ENCODE measurements at regions not wholly inside any gene's neighbourhood (a gene's known extent, or its start where the extent isn't known, plus 50 kb on each side); places are given as distances from the start of the nearest gene placed in this dataset.

DNA sequence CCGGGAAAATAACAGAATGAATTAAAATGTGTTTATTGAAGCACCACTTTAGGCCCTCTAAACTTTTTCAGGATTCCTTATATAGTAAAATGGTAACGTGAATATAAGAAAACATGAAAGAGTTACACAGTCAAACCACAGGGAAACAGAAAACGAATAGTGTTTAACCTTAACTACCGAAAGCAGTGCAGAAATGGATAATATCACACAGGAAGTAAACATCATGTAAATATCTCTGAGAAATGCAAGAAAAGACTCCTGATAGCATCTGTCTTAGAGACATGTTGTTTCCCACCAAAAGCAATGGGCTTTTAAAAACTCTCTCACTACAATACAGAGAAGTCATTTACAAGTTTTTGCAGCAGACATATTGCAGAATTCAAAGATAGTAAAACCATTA lies 323.9 kb upstream of the CXXC4 start (continued):
- TF ChIP-seq, protein P1, sequence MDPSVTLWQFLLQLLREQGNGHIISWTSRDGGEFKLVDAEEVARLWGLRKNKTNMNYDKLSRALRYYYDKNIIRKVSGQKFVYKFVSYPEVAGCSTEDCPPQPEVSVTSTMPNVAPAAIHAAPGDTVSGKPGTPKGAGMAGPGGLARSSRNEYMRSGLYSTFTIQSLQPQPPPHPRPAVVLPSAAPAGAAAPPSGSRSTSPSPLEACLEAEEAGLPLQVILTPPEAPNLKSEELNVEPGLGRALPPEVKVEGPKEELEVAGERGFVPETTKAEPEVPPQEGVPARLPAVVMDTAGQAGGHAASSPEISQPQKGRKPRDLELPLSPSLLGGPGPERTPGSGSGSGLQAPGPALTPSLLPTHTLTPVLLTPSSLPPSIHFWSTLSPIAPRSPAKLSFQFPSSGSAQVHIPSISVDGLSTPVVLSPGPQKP (IDR thresholded peaks at IDR 0.05; ENCODE audit: low read depth, low read length) = no peak
- TF ChIP-seq RFX5 (IDR thresholded peaks at IDR 0.05) (no peak), FOSB (CRISPR knock-in tag; IDR thresholded peaks at IDR 0.05) (no peak), FOXS1 (CRISPR knock-in tag; IDR thresholded peaks at IDR 0.05) (no peak), ESRRA (IDR thresholded peaks at IDR 0.05; ENCODE audit: borderline replicate concordance, low read length) (no peak), RNF2 (IDR thresholded peaks at IDR 0.05; ENCODE audit: borderline replicate concordance, low read depth) (no peak), ZFP36 (IDR thresholded peaks at IDR 0.05; ENCODE audit: borderline replicate concordance, partially characterized antibody) (no peak)
- TF ChIP-seq, protein P2, sequence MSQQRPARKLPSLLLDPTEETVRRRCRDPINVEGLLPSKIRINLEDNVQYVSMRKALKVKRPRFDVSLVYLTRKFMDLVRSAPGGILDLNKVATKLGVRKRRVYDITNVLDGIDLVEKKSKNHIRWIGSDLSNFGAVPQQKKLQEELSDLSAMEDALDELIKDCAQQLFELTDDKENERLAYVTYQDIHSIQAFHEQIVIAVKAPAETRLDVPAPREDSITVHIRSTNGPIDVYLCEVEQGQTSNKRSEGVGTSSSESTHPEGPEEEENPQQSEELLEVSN (IDR thresholded peaks at IDR 0.05; ENCODE audit: borderline replicate concordance, low read depth) = no peak

DNA sequence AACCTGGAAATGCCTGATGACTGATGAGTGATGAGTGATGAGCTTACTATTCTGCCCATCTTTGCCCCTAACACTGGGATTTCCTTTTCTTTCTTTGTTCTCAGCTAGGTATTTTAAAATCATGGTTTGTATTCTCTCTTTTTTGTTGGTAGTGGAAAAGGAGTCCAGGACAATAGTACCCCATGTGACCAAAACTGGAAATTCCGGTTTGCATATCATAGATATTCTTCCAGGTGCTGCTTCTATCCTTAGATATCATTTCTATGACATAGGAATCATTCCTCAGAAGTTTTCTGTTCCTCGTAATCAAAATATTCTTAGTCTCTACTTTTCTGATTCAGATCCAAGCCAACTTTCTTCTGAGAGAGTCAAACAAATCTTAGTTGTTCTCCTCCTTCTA lies 320.5 kb upstream of the TET2 start:
- no peak overlapping the region for H3K4me2 ChIP-seq
- H3K4me3 ChIP-seq = no peak overlapping the region
- CTCF ChIA-PET = no interaction called here
- 19% methylated on average over 2 of the region's 2 CpGs for WGBS (ENCODE audit: missing lambda C conversion rate)
- H3K27ac ChIP-seq = no peak overlapping the region
- FAIRE-seq = no peak
- TF ChIP-seq BHLHE40 (IDR thresholded peaks at IDR 0.05; ENCODE audit: low read depth, low read length) (no peak), EHF (CRISPR knock-in tag; IDR thresholded peaks at IDR 0.05) (no peak)
- TF ChIP-seq, protein P3, sequence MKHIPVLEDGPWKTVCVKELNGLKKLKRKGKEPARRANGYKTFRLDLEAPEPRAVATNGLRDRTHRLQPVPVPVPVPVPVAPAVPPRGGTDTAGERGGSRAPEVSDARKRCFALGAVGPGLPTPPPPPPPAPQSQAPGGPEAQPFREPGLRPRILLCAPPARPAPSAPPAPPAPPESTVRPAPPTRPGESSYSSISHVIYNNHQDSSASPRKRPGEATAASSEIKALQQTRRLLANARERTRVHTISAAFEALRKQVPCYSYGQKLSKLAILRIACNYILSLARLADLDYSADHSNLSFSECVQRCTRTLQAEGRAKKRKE (CRISPR knock-in tag; IDR thresholded peaks at IDR 0.05; ENCODE audit: low read depth) = no peak
- no peaks in the 10 kb centered on the region for H3K4me1 ChIP-seq
- POLR2A ChIA-PET = no interaction called here
- no peaks in the 10 kb centered on the region for H3K9me3 ChIP-seq
- no peak for DNase-seq (ENCODE audit: low read depth in 1 of 2, low spot score in 1 of 2)
- no peak for ATAC-seq

DNA sequence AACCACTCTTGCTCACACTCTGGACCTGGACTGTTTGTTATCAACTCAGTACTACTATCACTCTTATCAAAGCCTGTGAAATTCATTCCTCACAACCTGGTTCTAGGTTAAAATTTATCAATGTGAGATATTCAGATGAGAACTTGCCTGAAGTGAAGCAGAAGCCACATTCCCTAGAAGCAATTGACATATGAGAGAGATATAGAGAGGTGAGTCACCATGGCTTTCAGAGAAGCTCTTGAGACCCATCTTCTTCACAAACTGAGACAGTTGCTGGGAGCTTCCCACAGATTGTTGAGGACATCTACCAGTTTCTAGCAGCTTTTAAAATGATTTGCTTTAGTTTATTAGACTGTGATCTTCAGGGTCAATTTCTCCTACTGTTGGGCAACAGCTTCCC lies 316.9 kb upstream of the TET2 start:
- DNase-seq (ENCODE audit: low read depth in 1 of 2, low spot score in 1 of 2) (no peak), ATAC-seq (no peak), FAIRE-seq (no peak)
- TF ChIP-seq HDAC2 (IDR thresholded peaks at IDR 0.05) (no peak), SMC3 (IDR thresholded peaks at IDR 0.05) (no peak), JUN (IDR thresholded peaks at IDR 0.05) (no peak), EHMT2 (IDR thresholded peaks at IDR 0.05; ENCODE audit: low read depth) (no peak), MAZ (IDR thresholded peaks at IDR 0.05; ENCODE audit: borderline replicate concordance, low read depth, low read length) (no peak), MYC (IDR thresholded peaks at IDR 0.05; ENCODE audit: borderline replicate concordance, low read length) (no peak), ZSCAN20 (CRISPR knock-in tag; IDR thresholded peaks at IDR 0.05) (no peak), NPAS2 (CRISPR knock-in tag; IDR thresholded peaks at IDR 0.05; ENCODE audit: borderline replicate concordance) (no peak), KDM1A (IDR thresholded peaks at IDR 0.05; ENCODE audit: low read depth) (no peak), CBX8 (IDR thresholded peaks at IDR 0.05) (no peak)
- TF ChIP-seq, protein P4, sequence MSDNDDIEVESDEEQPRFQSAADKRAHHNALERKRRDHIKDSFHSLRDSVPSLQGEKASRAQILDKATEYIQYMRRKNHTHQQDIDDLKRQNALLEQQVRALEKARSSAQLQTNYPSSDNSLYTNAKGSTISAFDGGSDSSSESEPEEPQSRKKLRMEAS (IDR thresholded peaks at IDR 0.05) = no peak
- TF ChIP-seq, protein P5, sequence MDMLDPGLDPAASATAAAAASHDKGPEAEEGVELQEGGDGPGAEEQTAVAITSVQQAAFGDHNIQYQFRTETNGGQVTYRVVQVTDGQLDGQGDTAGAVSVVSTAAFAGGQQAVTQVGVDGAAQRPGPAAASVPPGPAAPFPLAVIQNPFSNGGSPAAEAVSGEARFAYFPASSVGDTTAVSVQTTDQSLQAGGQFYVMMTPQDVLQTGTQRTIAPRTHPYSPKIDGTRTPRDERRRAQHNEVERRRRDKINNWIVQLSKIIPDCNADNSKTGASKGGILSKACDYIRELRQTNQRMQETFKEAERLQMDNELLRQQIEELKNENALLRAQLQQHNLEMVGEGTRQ (IDR thresholded peaks at IDR 0.05) = no peak
- TF ChIP-seq, protein P3 (CRISPR knock-in tag; IDR thresholded peaks at IDR 0.05; ENCODE audit: low read depth) = no peak
- Histone ChIP-seq H3K4me1 (no peaks in the 10 kb centered on the region), H3K4me2 (no peak overlapping the region), H3K4me3 (no peak overlapping the region), H3K9me3 (no peaks in the 10 kb centered on the region), H3K27ac (no peak overlapping the region)
- ChIA-PET POLR2A (no interaction called here), CTCF (no interaction called here)

All from A549 (cell line).